Type B pancreatic cell (in vitro differentiated cells): ENCODE measurements at regions not wholly inside any gene's neighbourhood (a gene's known extent, or its start where the extent isn't known, plus 50 kb on each side); places are given as distances from the start of the nearest gene placed in this dataset.

Experiments used
- DNase-seq: peaks from one replicate; pipeline ENCODE4 v3.0.0; 2021; ENCODE audit warnings: mixed read lengths; ENCODE audit not compliant: unreplicated experiment; ENCODE audit errors: extremely low spot score
- H3K27ac Mint-ChIP-seq: 2 replicates; pipeline ENCODE4 v1.8.0; 2021; ENCODE audit warnings: mild to moderate bottlenecking, mixed read lengths
- H3K27me3 Mint-ChIP-seq: 2 replicates; pipeline ENCODE4 v1.8.0; 2021; ENCODE audit warnings: mixed read lengths
- H3K36me3 Mint-ChIP-seq: 2 replicates; pipeline ENCODE4 v1.8.0; 2021; ENCODE audit warnings: mixed read lengths
- H3K4me1 Mint-ChIP-seq: one replicate; pipeline ENCODE4 v1.8.0; 2021; ENCODE audit warnings: mixed read lengths; ENCODE audit not compliant: unreplicated experiment
- H3K4me3 Mint-ChIP-seq: 2 replicates; pipeline ENCODE4 v1.8.0; 2021; ENCODE audit warnings: mild to moderate bottlenecking, mixed read lengths
- H3K9me3 Mint-ChIP-seq: 2 replicates; pipeline ENCODE4 v1.8.0; 2021; ENCODE audit warnings: mixed read lengths
- CTCF ChIP-seq: fragments of 200-600 bp; sonication (generic); conservative IDR thresholded peaks from 2 replicates; pipeline ENCODE4 v1.5.0; 2021; ENCODE audit warnings: antibody characterized with exemption, mild to moderate bottlenecking

DNA sequence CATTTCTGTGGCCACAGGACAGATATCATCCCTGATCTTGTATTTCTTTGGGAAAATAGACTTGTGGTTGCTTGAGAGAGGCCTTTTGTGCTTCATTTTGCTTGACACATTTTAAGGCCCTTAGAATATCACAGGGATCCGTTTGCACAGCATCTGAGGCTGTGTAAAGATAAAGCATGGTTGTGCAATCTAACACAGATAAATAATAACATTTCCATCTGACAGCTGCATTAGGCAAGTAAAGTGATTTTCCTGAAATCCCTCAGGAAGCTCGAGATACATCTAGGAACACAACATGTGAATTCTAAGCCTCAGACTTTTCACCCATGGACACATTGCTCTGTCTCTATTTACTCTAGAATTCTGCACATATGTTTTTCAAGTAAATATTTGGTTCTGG, 212.8 kb upstream of the ADAMTSL1 start:
- H3K27me3 Mint-ChIP-seq: no peaks in the 10 kb centered on the region
- no peak for TF ChIP-seq CTCF
- H3K36me3 Mint-ChIP-seq: no peaks in the 10 kb centered on the region
- H3K4me3 Mint-ChIP-seq: no peak overlapping the region
- no peak for DNase-seq
- peaks cover 22% of the 10 kb centered on the region for H3K4me1 Mint-ChIP-seq
- H3K9me3 Mint-ChIP-seq: no peaks in the 10 kb centered on the region
- H3K27ac Mint-ChIP-seq: no peak overlapping the region

- no peaks in the 10 kb centered on the region for H3K9me3 Mint-ChIP-seq
- no peaks in the 10 kb centered on the region for H3K27me3 Mint-ChIP-seq
- H3K4me3 Mint-ChIP-seq: no peak overlapping the region
- H3K4me1 Mint-ChIP-seq: peaks cover 25% of the 10 kb centered on the region
- H3K36me3 Mint-ChIP-seq: no peaks in the 10 kb centered on the region
- no peak for DNase-seq
- no peak overlapping the region for H3K27ac Mint-ChIP-seq
- no peak for TF ChIP-seq CTCF
These were observed 210.6 kb upstream of the ADAMTSL1 start for GRCh38 chr9:18263377-18263776.

GRCh38 chr9:18268381-18268780, 205.6 kb upstream of the ADAMTSL1 start:
- Mint-ChIP-seq H3K36me3 (no peaks in the 10 kb centered on the region), H3K4me3 (no peak overlapping the region), H3K27ac (peak overlapping the region; percentile 1), H3K27me3 (no peaks in the 10 kb centered on the region), H3K4me1 (peaks cover 11% of the 10 kb centered on the region), H3K9me3 (no peaks in the 10 kb centered on the region)
- DNase-seq: no peak
- TF ChIP-seq CTCF: no peak

GRCh38 chr9:18269561-18269960, 204.4 kb upstream of the ADAMTSL1 start:
- H3K9me3 Mint-ChIP-seq: no peaks in the 10 kb centered on the region

GRCh38 chr9:18274693-18275092, 199.3 kb upstream of the ADAMTSL1 start:
- no peak overlapping the region for H3K27ac Mint-ChIP-seq
- DNase-seq: no peak
- peaks cover 14% of the 10 kb centered on the region for H3K9me3 Mint-ChIP-seq
- no peak overlapping the region for H3K4me3 Mint-ChIP-seq
- H3K4me1 Mint-ChIP-seq: no peaks in the 10 kb centered on the region
- peaks cover 4% of the 10 kb centered on the region for H3K27me3 Mint-ChIP-seq
- no peak for TF ChIP-seq CTCF
- no peaks in the 10 kb centered on the region for H3K36me3 Mint-ChIP-seq

More at GRCh38 chr9:18269561-18269960, 204.4 kb upstream of the ADAMTSL1 start:
- H3K4me1 Mint-ChIP-seq: peaks cover 11% of the 10 kb centered on the region
- no peak overlapping the region for H3K27ac Mint-ChIP-seq
- no peak for TF ChIP-seq CTCF
- no peak overlapping the region for H3K4me3 Mint-ChIP-seq
- no peaks in the 10 kb centered on the region for H3K36me3 Mint-ChIP-seq
- no peak for DNase-seq
- peaks cover 4% of the 10 kb centered on the region for H3K27me3 Mint-ChIP-seq
